Tibial nerve (tissue), 4 donors: ENCODE measurements at regions not wholly inside any gene's neighbourhood (a gene's known extent, or its start where the extent isn't known, plus 50 kb on each side); places are given as distances from the start of the nearest gene placed in this dataset.

Experiments used
- EP300 ChIP-seq, 2 donors: sonication (generic); formaldehyde crosslinking; IDR thresholded peaks; one replicate each; pipeline ENCODE4 v1.6.1; 2017; ENCODE audit warnings: antibody characterized with exemption in 2 of 2, mild to moderate bottlenecking in 1 of 2
- POLR2A ChIP-seq, 2 donors: fragments of 450-650 bp; IDR thresholded peaks; one replicate each; pipeline ENCODE4 v1.6.1; 2017; ENCODE audit warnings: antibody characterized with exemption in 2 of 2, mild to moderate bottlenecking in 2 of 2, moderate library complexity in 2 of 2
- TF ChIP-seq, protein P1 (sequence below), 5 experiments: fragments of 200-600 bp in 3 of 5; fragments of 450-650 bp in 2 of 5; sonication (generic) in 3 of 5; IDR thresholded peaks; one replicate each; pipeline ENCODE4 v1.5.1; 2016 to 2019; ENCODE audit warnings: antibody characterized with exemption in 5 of 5, mild to moderate bottlenecking in 3 of 5, moderate library complexity in 2 of 5

DNA sequence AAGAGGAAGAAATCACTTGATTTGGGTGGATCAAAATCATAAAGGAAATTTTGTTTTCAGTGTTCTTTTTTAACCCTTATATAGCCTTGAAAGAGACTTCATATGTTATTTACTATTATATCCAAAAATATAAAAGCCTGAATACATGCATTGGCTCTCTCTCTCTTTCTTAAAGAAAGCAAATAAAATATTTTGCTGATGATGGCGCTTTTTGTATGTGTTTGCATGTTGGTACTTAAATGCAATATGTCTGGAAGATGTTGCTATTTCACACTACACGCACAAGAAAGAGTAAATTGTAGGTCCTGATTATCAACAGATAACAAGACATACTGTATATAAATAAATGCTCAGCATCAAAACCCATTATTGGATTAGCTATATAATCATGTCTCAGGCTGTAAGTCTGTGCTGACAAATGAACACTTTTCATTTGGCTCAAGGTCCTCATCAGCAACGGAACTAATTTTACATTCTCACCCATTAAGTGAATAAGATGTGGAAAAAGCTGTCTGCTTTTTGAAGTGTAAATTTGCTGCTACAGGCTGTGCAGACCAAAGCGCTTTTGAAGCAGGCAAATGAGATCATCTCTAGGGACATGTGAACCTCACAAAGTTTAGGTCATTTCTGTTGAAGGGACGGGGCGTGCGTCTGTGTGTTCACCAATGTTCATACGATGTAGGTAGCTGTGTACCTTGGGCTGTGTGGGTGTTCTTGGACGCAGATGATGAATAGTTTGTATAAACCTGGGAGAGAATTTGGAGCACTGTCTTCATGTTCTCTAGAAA is 122.4 kb upstream of the LMO4 start:
- TF ChIP-seq, protein P1, sequence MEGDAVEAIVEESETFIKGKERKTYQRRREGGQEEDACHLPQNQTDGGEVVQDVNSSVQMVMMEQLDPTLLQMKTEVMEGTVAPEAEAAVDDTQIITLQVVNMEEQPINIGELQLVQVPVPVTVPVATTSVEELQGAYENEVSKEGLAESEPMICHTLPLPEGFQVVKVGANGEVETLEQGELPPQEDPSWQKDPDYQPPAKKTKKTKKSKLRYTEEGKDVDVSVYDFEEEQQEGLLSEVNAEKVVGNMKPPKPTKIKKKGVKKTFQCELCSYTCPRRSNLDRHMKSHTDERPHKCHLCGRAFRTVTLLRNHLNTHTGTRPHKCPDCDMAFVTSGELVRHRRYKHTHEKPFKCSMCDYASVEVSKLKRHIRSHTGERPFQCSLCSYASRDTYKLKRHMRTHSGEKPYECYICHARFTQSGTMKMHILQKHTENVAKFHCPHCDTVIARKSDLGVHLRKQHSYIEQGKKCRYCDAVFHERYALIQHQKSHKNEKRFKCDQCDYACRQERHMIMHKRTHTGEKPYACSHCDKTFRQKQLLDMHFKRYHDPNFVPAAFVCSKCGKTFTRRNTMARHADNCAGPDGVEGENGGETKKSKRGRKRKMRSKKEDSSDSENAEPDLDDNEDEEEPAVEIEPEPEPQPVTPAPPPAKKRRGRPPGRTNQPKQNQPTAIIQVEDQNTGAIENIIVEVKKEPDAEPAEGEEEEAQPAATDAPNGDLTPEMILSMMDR (IDR thresholded peaks at IDR 0.05), result no peak
- TF ChIP-seq POLR2A (IDR thresholded peaks at IDR 0.05), result no peak
- TF ChIP-seq EP300 (IDR thresholded peaks at IDR 0.05), result no peak
